PFSK-1 (cell line): ENCODE measurements at regions not wholly inside any gene's neighbourhood (a gene's known extent, or its start where the extent isn't known, plus 50 kb on each side); places are given as distances from the start of the nearest gene placed in this dataset.

Source experiments
- SIN3A ChIP-seq: IDR thresholded peaks from 2 replicates; pipeline ENCODE4 v1.6.1; 2012; ENCODE audit warnings: mild to moderate bottlenecking, low read length, moderate library complexity, borderline replicate concordance; ENCODE audit not compliant: insufficient read depth
- TAF1 ChIP-seq: IDR thresholded peaks from 2 replicates; pipeline ENCODE4 v1.6.1; 2012; ENCODE audit warnings: low read length, control low read depth, borderline replicate concordance; ENCODE audit not compliant: insufficient read depth

DNA sequence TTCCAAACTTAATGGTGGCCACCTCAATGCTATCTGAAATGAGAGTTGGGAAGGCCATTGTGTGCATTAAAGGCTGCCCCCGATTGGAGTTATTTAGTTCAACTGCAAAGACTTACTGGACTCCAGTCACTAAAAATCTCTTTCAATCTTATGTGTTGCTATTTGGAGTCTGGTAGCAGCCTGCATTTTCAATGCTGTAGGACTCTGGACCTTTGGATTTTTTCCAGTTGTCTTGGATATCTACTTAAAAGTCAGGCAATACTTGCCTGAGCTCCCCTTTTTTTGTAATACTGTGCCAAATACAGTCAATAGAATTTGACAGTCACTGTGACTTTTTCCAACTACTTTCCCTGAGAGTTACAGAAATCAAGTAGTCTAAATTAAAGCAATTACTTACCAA lies 281.9 kb downstream of the TRIB2 start:
- TF ChIP-seq SIN3A (no peak), TAF1 (no peak)
